COLO668 (cell line): ENCODE measurements at regions not wholly inside any gene's neighbourhood (a gene's known extent, or its start where the extent isn't known, plus 50 kb on each side); places are given as distances from the start of the nearest gene placed in this dataset.
"Not testable (repeated sequence)": the region's sequence is repeated elsewhere in the genome, so short reads cannot be mapped to it uniquely, and the experiment has no call there.

Source experiments
- DNase-seq: peaks from one replicate; lab custom pipeline; 2025; ENCODE audit not compliant: unreplicated experiment; lab: John Stamatoyannopoulos, UW

DNA sequence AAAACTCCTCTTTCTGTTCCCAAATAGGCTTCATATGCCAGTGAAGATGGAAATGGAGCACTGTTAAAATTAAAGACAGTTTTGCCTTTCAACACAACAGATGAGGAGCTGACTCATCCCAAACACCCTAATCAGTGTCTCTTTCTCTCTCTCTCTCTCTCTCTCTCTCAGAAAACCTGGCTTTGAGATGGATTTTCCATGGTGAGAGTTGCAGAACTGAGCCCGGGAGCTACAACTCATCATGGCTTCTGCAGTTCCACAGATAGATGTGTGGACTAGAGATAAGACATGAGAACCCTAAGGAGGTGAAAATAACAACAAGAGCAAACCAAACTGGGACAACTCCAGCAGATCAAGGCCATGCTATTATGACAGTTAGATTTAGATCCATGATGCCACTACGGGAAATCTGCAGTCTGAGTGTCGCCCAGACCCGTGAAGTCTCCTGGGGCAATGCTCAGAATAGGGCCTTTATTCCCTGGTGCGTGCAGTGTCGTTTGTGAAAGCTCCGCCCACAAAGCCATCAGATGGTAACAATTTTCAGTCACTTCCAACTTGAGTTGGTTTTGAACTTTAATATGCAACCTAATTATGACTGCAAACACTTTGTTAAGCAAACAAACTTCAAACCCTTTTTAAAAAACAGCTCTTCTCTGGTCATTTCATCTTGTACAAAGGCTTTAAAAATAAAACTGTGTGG, 338.2 kb upstream of the PREP start:
- DNase-seq, result no peak

DNA sequence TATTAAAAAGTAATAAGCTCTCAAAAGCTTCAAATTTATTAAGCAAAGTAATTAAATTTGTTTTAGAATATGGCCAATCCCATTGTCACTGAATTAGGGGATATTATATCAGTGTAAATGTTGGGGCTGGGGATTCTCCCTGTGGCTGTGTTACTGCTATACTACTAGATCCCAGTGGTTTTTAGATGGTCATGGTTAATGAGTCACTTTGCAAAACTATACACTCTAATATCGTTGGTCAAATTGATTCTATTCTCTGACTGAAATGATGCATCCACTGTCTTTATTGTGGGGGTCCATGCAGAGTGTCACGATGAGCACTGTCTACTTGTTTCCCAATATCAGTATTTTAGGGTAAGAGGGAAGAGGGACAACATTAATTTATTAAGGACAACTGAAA, 336.9 kb upstream of the PREP start:
- DNase-seq, result no peak

DNA sequence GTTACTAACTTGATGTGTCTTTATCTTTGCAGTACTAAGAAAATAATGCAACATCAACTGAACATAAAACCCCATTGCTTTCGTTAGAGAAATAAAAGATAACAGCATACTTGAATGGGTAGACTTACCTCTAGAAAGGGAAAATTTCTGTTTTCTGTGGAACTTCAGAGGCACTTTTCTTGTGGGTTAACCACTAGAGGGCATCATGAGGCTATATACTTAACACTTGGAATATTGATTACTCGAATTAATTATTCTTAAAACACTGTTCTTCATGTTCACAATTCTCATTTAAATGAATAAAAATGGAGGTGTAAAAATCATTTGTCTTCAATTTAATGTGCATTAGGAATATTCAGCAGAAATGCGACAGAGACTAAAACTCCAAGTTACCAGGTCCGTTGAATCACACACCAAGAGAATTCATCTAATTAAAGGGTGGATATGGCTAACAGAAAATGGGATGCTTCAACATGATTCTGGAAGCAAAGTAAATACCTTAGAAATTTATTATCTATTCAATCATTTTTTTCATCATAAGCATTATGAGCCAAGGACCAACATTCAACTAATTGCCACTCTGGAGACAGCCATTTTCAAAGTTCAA, 330.8 kb upstream of the PREP start:
- no peak for DNase-seq

DNA sequence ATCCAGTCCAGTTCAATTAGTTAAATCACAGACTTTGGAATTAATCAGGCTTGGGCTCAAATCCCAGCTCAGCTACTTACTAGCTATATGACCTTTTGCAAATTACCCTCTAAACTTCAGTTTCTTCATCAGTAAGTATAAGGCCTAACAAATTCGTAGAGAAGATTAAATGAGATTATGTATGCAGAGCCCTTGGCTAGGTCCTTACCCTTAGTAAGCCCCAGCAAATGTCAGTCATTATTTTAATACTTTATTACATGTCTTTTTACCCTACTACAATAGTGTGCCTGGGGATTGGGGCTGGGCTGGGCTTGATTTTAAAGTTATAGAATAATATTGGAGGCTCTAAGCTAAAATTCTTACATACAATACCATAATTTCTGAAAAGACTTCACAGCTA, 326.1 kb upstream of the PREP start:
- DNase-seq, result no peak

DNA sequence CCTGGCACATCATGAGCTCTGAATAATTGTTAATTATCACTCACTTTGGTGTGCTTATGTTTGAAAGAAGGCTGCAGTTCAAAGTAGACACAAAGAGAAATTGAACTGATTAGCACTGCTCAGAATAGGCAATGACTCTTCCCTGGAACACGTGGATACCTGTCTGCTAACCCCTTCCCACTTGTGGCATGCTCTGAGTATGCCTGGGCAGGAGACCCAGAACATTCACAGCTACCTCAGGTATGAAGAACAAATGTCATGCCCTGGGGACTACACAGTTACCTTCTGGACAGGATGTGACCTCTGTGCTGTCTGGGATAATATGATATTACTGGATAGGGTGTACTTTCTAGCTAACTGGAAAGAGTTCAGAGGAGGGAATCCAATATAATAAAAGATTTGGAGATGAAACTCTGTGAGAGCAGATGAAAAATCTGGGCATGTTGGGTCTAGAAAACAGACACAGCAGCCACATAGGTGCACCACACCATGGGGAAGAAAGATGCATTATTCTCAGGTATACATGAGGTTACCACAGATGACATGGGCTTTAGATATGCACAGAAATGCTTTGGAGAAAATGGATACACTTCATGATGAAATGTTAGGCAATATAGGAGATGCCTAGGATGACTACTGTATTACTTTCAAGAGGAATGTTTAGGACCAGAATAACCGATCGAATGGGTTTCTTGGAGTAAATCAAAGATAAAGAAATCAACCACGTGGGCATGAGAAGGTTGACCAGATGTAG, 324.2 kb upstream of the PREP start:
- no peak for DNase-seq

DNA sequence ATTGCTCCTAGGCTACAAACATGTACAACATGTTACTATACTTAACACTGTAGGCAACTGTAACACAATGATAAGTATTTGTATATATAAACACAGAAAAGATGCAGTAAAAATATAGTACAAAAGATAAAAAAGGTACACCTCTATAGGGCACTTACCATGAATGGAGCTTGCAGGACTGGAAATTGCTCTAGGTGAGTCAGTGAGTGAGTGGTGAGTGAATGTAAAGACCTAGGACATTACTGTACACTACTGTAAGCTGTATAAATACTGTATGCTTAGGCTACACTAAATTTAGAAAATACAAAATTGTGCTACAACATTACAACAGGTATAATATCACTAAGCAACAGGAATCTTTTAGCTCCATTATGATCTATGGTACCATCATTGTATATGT, 312.0 kb upstream of the PREP start:
- no peak for DNase-seq

DNA sequence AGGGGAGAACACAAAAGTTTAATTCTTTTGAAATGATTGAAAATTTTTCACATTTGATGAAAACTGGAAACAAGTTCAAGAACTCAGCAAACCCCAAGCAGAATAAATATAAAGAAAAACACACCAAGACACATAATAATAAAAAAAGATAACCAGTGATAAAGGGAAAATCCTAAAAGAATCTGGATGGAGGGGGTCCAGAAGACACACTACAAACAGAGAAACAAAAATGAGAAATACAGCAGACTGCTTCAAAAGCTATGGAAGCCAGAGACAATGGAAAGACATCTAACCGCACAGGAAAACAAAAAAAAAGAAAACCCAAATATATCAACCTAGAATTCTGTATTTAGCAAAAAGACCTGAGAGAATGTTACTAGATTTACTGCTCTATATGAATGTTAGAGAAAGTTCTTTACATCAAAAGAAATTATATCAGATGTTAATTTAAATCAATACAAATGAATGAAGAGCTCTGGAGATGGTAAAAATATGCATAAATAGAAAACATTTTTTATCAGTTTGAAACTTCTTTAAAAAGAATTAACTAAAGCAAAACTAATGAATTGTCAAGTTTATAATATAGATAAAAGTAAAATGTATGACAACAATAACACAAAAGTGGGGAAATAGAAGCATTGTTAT, 310.7 kb upstream of the PREP start:
- no peak for DNase-seq

DNA sequence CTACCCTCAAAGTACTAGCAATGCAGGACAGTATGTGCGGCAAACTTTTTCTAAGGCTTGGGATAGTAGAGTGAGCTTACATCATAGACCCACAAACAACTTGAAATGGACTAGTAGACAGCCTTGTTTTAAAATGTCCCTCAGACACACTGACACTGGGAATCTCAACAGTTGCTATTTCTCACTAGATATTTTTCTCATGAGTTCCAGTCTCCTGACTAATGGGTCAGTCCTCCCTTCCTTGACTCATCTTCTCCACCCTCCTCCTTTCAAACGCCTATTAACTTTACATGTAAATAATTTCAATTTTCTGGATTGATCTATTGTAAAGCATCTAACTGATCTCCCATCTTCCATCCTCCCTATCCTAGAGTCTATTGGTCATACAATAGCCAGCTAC, 308.3 kb upstream of the PREP start:
- no peak for DNase-seq

DNA sequence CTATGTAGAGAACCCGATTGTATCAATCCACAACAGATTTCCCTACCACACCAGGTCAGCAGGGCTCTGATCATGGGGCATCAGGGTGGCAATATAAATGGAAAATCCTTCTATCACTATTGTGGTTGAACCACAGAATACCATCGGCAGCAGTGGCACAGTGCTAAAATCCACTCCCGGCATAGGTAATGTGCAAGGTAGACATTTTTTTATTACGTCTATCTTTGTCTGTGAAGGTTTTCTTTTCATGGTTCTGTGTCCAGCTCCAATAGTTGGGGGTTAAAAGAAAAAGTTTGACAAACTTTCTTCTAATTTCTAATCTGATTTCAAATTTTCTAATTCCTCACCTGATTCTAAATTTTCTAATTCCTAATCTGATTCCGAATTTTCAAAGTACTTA, 302.7 kb upstream of the PREP start:
- DNase-seq, result no peak

DNA sequence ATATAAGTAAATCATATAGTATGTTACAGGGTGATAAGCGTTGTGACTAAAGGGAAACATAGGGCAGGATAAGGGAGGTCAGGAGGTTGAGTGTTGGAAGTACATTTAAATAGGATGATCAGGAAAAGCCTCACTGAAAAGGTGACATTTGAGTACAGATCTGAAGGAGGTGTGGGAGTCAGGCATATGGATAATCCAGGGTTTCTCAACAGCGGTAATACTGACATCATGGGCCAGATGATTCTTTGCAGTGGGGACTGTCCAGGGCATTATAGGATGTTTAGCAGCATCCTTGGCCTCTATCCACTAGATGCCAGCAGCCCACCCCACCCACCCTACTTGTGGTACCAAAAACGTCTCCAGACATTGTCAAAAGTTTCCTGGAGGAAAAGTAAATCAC, 292.6 kb upstream of the PREP start:
- DNase-seq, result peak; percentile 21

DNA sequence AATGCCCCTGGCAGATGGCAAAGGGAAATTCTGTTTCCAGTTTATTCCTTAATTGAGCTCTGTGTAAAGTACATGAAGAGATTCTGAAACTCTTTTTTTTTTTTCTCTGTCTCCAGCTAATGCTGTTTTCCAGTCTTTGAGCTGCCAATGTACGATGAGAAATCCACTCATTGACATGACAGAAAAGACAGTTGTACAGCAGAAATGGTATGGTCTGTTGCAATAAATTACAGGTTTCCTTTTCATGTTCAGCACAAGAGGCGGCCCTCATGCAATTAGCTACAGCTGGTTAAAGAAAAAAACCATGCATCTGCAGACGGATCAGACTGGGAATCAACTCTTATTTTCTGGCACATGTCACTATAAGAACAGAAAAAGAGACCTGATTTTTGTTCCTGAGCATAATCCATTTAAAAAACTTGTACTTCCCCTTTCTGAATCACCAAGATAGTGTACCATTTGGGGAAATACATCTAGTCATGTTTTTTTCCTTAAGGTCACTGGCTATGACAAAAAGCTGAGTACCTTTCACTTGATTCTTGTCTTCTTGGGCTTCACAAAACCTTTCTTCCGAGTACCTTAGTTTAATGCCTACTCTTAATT, 289.8 kb upstream of the PREP start:
- no peak for DNase-seq

DNA sequence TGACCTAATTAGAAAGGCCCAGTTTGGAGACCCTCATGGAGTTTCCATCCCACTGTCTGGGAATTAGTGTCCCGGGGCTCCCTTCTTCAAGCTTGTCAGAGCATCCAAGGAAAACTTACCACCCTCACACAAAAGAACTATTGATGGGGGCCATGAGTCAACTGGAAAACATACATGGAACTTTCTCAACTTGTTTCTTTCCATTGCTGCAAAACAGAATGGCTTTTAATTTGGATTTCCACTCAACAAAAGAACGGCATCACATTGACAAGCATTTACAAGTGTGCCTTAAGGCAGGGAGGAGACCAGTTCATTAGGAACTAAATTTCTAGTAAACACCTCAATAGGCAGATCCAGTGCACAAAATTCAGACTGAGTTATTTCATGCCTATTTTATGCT, 289.1 kb upstream of the PREP start:
- DNase-seq, result no peak

DNA sequence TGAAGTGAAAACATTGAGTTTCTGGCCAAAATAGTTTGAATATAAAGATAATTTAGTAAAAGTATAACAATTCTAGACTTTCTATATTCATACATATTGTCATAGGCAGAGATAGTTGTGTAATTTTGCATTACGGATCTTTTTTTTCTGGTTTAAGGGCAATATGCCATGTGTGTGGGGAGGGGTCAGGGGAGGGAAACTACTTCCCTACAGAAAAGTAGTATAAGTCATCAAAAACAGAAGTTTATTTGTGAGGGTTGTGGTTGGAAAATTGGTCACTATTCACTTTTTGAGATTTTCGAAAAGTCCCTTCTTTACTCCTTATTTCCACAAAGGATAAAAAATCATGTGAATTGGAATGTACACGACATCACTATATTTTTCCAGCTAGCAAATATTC, 288.2 kb upstream of the PREP start:
- no peak for DNase-seq

DNA sequence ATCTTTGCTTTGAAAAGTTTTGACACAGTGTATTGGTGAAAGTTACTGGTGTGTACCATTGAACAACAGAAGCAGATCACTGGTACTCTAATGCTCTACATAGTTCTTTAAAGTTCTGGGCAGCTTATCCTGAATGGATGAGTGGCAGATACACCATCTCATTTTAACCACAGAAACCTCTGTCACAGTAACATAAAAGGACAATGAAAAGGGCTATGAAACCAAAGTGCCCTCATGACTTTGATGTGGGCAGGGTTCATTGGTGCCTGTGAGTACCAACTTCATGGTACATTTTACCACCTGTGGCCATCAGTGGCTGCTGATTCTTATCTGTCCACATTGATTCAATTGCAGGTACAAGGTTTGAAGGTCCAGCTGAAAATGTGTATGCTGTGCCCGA, 285.7 kb upstream of the PREP start:
- DNase-seq, result no peak

DNA sequence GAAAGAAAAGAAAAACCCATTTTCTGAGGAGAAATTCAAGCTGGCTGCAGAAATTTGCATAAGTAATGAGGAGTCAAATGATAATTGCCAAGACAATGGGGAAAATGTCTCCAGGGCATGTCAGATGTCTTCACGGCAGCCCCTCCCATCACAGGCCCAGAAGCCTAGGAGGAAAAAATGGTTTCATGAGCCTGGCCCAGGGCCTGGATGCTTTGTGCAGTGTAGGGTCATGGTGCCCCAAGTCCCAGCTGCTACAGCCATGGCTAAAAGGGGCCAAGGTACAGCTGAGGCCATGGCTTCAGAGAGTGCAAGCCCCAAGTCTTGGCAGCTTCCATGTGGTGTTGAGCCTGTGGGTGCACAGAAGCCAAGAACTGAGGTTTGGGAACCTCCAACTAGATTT, 283.9 kb upstream of the PREP start:
- DNase-seq, result not testable (repeated sequence)

DNA sequence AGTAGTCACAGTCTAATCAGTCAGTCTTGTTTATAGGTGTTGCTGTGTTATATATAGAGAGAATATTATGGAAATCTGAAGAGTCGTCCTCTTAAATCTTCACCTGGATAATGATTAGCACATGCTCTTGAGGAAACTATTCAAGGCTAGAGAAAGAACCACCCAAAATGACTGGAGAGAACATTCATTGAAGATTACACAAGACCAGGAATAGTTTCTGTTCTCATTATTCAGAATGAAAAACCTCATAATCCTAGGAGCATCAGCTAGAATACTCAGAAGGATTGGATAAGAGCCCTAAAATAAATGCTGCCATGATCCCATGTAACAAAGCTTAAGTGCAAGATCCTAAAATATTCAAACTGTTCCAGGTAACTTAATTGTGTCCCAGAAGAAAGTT, 278.2 kb upstream of the PREP start:
- no peak for DNase-seq

DNA sequence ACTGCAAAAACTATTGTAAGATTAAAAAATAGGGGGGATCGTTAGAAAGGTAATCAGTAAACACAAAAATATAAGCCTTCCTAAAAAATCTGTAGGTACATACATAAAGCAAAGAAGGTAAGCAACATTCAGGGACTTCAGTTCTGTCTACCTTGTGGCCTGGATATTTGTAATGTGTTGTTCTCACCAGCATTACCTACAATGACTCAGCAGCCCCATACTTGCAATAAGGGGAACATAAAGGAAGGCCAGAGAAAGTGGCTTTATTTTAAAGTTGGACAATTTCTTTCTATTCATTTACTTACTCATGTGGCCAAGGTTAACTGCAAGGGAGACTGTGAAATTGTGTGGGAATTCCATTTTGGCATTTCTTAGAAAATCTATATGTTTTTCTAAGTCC, 277.2 kb upstream of the PREP start:
- DNase-seq, result no peak

DNA sequence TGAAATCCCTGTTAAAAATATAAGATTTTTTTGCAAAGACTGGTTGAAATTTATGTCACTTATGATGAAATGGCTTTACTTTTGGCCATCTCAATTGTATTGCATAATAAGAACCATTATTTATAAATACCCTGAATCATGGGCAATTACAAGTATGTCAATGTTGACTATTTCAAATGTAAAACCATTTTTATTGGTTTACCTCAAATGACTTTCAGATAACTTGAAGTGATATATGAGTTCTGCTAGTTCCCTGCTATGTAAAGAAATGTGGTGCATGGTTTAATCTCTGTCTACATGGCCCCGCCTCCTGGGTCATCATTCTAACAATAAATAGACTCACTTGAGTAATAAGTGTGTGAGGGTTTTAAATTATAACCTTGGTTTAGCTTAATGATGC, 275.6 kb upstream of the PREP start:
- no peak for DNase-seq

DNA sequence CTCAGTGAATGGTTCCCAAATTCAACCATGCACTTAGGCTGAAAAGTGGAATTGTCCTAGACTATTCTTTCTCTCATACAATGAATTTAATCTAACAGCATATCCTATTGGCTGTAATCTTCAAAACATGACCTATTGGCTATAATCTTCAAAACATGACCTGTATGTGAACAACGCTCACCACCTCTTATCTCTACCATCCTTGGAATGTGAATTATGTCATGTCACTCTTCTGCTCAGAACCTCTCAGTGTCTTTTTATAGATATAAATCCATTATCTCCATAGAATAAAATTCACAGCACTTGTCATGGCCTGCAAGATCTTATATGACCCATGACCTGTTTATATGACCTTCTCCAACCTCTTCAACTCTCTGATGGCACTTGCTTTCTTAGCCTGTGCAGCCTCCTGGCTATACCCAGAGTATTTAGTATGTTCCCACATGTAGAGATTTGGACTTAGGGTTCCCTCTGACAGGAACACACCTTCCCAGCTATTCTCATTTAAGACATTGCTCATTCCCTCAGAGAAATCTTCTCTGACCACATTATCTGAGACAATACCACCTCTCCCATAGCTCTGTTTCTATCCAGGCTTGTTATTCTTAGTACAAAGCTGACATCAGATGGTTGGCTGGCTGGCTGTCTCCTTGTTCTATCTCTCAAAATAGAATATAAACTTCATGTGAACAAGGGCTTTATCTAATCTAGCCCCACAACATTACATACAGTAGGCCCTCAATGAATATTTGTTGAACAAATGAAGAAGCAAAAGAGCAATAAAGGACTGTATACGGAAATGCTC, 275.0 kb upstream of the PREP start:
- DNase-seq, result no peak

DNA sequence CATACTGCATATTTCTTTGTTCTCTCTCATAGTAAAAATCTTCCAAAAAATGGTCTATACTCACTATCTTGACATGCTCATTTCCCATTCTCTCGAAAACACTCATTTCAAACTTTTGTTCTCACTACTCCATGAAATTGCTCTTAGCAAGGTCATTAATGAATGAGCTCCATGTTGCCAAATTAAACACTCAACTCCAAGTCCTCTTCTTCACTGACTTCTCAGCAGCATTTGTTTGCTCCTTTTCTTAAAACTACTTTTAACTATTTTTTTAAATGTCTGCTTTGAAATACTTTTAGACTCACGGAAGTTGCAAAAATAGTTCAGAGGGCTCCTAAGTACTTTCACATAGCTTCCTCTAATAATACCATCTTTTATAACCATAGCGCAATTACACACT, 274.0 kb upstream of the PREP start:
- no peak for DNase-seq
